NT2/D1 (cell line): ENCODE measurements at regions not wholly inside any gene's neighbourhood (a gene's known extent, or its start where the extent isn't known, plus 50 kb on each side); places are given as distances from the start of the nearest gene placed in this dataset.

ENCODE experiments used
- SUZ12 ChIP-seq: IDR thresholded peaks from 2 replicates; pipeline ENCODE4 v1.6.1; 2011; ENCODE audit not compliant: insufficient read length, insufficient read depth; ENCODE audit errors: extremely low read depth
- YY1 ChIP-seq: IDR thresholded peaks from 2 replicates; pipeline ENCODE4 v1.6.1; 2011; ENCODE audit not compliant: insufficient read length, insufficient read depth
- ZNF274 ChIP-seq: IDR thresholded peaks from 2 replicates; pipeline ENCODE4 v1.6.1; 2011; ENCODE audit warnings: mild to moderate bottlenecking, low read depth, low read length

DNA sequence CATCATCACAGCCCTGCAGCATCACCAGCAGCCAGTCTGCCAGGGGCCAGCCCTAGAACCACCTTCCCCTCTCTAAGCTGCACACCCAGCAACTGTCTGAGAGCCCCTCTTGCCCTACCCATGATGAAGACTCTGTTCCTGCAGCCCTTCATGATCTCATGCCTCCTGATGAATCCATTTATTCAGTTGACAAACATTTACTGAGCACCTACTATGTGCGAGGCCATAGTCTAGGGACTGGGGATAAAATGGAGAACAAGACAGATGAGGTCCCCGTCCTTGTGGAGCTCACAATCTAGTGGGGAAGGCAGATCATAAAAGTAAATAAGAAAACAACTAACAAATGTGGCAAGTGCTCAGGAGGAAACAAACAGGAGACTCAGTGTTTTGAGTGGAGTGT, 96.3 kb downstream of the PCDH1 start:
- no peak for TF ChIP-seq ZNF274
- TF ChIP-seq YY1, result no peak
- no peak for TF ChIP-seq SUZ12
